Renal cortical epithelial cell (primary cell): ENCODE measurements at regions not wholly inside any gene's neighbourhood (a gene's known extent, or its start where the extent isn't known, plus 50 kb on each side); places are given as distances from the start of the nearest gene placed in this dataset.
A peak's percentile ranks its signal among the peaks of the same experiment; 100 is the strongest.

ENCODE experiments used
- DNase-seq: peaks from one replicate; pipeline ENCODE4 v3.0.0-alpha.2; 2011; ENCODE audit warnings: low read depth

- peak; percentile 44 for DNase-seq
Measured at GRCh38 chr20:7627734-7628663, 312.3 kb downstream of the HAO1 start.

GRCh38 chr20:7629880-7630279 is 310.4 kb downstream of the HAO1 start:
- no peak for DNase-seq

GRCh38 chr20:7637184-7637583 is 303.1 kb downstream of the HAO1 start:
- no peak for DNase-seq

GRCh38 chr20:7650086-7650879 is 290.0 kb downstream of the HAO1 start:
- DNase-seq, result peak; percentile 89

- DNase-seq, result no peak
Measured at GRCh38 chr20:7654231-7654630, 286.0 kb downstream of the HAO1 start.

- DNase-seq, result no peak
Measured at GRCh38 chr20:7656687-7657467, 283.4 kb downstream of the HAO1 start.

GRCh38 chr20:7657569-7657968 is 282.7 kb downstream of the HAO1 start:
- no peak for DNase-seq

- no peak for DNase-seq
Measured at GRCh38 chr20:7660165-7660564, 280.1 kb downstream of the HAO1 start.

- DNase-seq, result no peak
Measured at GRCh38 chr20:7665376-7665775, 274.9 kb downstream of the HAO1 start.

GRCh38 chr20:7667194-7667593 is 273.1 kb downstream of the HAO1 start:
- no peak for DNase-seq

- no peak for DNase-seq
Measured at GRCh38 chr20:7672571-7672970, 267.7 kb downstream of the HAO1 start.

- no peak for DNase-seq
Measured at GRCh38 chr20:7673841-7674240, 266.4 kb downstream of the HAO1 start.

- DNase-seq, result no peak
Measured at GRCh38 chr20:7682916-7683315, 257.3 kb downstream of the HAO1 start.

- no peak for DNase-seq
Measured at GRCh38 chr20:7687065-7687464, 253.2 kb downstream of the HAO1 start.

- DNase-seq, result no peak
Measured at GRCh38 chr20:7689151-7689550, 251.1 kb downstream of the HAO1 start.

- no peak for DNase-seq
Measured at GRCh38 chr20:7691647-7692269, 248.5 kb downstream of the HAO1 start.

GRCh38 chr20:7692478-7692877 is 247.8 kb downstream of the HAO1 start:
- no peak for DNase-seq

GRCh38 chr20:7693761-7694160 is 246.5 kb downstream of the HAO1 start:
- peak; percentile 28 for DNase-seq

- DNase-seq, result no peak
Measured at GRCh38 chr20:7695051-7695495, 245.2 kb downstream of the HAO1 start.

- DNase-seq, result peak; percentile 95
Measured at GRCh38 chr20:7695635-7696034, 244.6 kb downstream of the HAO1 start.

GRCh38 chr20:7696311-7696710 is 243.9 kb downstream of the HAO1 start:
- peak; percentile 70 for DNase-seq

GRCh38 chr20:7702141-7702540 is 238.1 kb downstream of the HAO1 start:
- peak; percentile 59 for DNase-seq
